ENCODE measurements at regions not wholly inside any gene's neighbourhood (a gene's known extent, or its start where the extent isn't known, plus 50 kb on each side); places are given as distances from the start of the nearest gene placed in this dataset.

DNA sequence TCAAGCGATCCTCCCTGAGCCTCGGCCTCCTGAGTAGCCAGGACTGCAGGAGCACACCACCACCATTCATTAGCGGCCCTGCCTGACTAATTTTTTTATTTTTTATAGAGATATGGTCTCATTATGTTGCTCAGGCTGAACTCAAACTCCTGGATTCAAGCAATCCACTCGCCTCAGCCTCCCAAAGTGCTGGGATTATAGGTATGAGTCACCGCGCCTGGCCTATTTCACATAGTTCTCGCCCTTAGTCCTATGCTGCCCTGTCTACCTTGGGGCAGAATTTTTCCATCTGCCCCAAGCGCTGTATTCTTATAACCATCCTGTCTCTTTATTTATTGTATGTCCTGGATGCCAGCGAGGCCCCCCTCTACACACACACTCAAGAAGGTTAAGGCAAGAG is 50.9 kb upstream of the BCL2L14 start:
- Histone ChIP-seq H3K27me3 (replicated peaks) (no peaks in the 10 kb centered on the region), H3K27ac (no peak overlapping the region), H3K36me3 (replicated peaks) (no peaks in the 10 kb centered on the region), H3K4me3 (ENCODE audit: low read depth, low read length) (no peak overlapping the region)
- in situ Hi-C loops (cut with HindIII; ENCODE audit: low pct_ligation_motif_present, low sequenced_read_pairs), result no loop called here
- no peak for DNase-seq
- TF ChIP-seq, protein P1, sequence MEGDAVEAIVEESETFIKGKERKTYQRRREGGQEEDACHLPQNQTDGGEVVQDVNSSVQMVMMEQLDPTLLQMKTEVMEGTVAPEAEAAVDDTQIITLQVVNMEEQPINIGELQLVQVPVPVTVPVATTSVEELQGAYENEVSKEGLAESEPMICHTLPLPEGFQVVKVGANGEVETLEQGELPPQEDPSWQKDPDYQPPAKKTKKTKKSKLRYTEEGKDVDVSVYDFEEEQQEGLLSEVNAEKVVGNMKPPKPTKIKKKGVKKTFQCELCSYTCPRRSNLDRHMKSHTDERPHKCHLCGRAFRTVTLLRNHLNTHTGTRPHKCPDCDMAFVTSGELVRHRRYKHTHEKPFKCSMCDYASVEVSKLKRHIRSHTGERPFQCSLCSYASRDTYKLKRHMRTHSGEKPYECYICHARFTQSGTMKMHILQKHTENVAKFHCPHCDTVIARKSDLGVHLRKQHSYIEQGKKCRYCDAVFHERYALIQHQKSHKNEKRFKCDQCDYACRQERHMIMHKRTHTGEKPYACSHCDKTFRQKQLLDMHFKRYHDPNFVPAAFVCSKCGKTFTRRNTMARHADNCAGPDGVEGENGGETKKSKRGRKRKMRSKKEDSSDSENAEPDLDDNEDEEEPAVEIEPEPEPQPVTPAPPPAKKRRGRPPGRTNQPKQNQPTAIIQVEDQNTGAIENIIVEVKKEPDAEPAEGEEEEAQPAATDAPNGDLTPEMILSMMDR (IDR thresholded peaks at IDR 0.05; ENCODE audit: low read depth, low read length, missing control alignments), result no peak

DNA sequence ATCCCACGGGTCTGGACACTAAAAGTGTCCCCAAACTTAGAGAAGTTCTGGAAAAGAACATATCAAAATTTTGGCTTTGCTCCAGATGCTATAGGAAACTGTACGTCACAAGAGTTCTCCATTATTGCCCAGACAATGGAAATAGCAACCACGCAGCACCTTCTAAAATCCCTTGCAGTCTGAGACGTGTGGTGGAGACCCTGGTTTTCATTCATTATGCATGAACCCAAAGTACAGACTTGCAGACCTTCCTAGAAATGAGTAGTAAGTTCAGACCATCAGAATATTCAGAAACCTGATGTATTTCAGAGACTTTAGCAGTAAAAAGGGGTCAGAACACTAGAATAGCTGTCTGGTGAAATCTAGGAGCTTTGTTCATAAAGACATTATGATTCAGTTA is 50.0 kb upstream of the BCL2L14 start:
- in situ Hi-C loops (cut with HindIII; ENCODE audit: low pct_ligation_motif_present, low sequenced_read_pairs), result no loop called here
- Histone ChIP-seq H3K27me3 (replicated peaks) (no peaks in the 10 kb centered on the region), H3K27ac (no peak overlapping the region), H3K4me3 (ENCODE audit: low read depth, low read length) (no peak overlapping the region), H3K36me3 (replicated peaks) (no peaks in the 10 kb centered on the region)
- DNase-seq, result no peak
- TF ChIP-seq, protein P1 (IDR thresholded peaks at IDR 0.05; ENCODE audit: low read depth, low read length, missing control alignments), result no peak
